K562 (cell line): ENCODE measurements at regions not wholly inside any gene's neighbourhood (a gene's known extent, or its start where the extent isn't known, plus 50 kb on each side); places are given as distances from the start of the nearest gene placed in this dataset.

ENCODE experiments used
- EWSR1 ChIP-seq: fragments of 450-650 bp; IDR thresholded peaks from 2 replicates; pipeline ENCODE4 v1.6.1; 2018; ENCODE audit warnings: borderline replicate concordance, mild to moderate bottlenecking, low read depth, moderate library complexity; ENCODE audit not compliant: partially characterized antibody
- MGA ChIP-seq: fragments of 450-650 bp; IDR thresholded peaks from 2 replicates; pipeline ENCODE4 v1.6.1; 2016; ENCODE audit warnings: mild to moderate bottlenecking, moderate library complexity
- ZNF407 ChIP-seq: fragments of 450-650 bp; IDR thresholded peaks from 2 replicates; pipeline ENCODE4 v1.6.1; 2016; ENCODE audit warnings: low read depth
- ZNF696 ChIP-seq: fragments of 250-450 bp; sonication (Bioruptor Pico); conservative IDR thresholded peaks from 2 replicates; pipeline ENCODE4 v1.4.0; 2020; ENCODE audit warnings: mild to moderate bottlenecking, moderate library complexity
- ZNF785 ChIP-seq: fragments of 250-450 bp; sonication (Bioruptor Pico); IDR thresholded peaks from 2 replicates; pipeline ENCODE4 v1.4.0; 2020; ENCODE audit warnings: mild to moderate bottlenecking

- no peak for TF ChIP-seq ZNF407
- TF ChIP-seq MGA, result no peak
- TF ChIP-seq ZNF785, result no peak
- no peak for TF ChIP-seq ZNF696
- no peak for TF ChIP-seq EWSR1
These were observed 161.0 kb upstream of the HES1 start (continued) for GRCh38 chr3:193974671-193975535.
